ENCODE measurements at regions not wholly inside any gene's neighbourhood (a gene's known extent, or its start where the extent isn't known, plus 50 kb on each side); places are given as distances from the start of the nearest gene placed in this dataset.

DNA sequence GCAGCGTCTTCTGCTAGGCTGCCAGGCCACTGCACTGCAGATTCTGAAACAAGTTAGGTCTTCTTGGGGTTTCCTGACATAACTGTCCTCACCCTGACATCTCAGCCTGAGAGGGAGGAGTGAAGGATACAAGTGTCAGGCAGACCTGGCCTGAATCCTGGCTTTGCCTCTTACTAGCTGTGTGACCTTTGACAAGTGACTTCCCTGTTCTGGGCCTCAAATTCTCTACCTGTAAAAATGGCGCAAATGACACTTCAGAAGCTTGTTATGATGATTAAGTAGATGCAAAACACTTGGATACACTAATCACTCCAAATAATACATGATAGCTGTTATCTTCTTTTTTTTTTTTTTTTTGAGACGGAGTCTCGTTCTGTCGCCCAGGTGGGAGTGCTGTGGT is 119.2 kb upstream of the BOD1 start:
- no peaks in the 10 kb centered on the region for H3K79me2 ChIP-seq (ENCODE audit: insufficient read depth, low read length)
- H3K9ac ChIP-seq (ENCODE audit: extremely low read depth, insufficient read length, low read length): no peak overlapping the region
- no peak overlapping the region for H3K27ac ChIP-seq (ENCODE audit: insufficient read length, low read depth, low read length)

More for the DNA sequence above, 119.2 kb upstream of the BOD1 start:
- Histone ChIP-seq H2BK12ac (ENCODE audit: insufficient read length, low read depth, low read length) (no peak overlapping the region), H3K23ac (ENCODE audit: insufficient read length, low read depth, low read length) (no peak overlapping the region), H4K5ac (ENCODE audit: insufficient read length, low read depth, low read length) (no peak overlapping the region), H3K14ac (ENCODE audit: insufficient read depth, low read length) (no peak overlapping the region), H3T11ph (ENCODE audit: low read length) (no peak overlapping the region), H2AK5ac (ENCODE audit: insufficient read length, low read length) (no peak overlapping the region), H2BK15ac (ENCODE audit: low read depth, low read length) (no peak overlapping the region), H3K4ac (ENCODE audit: low read depth, low read length) (no peak overlapping the region), H3K9me3 (ENCODE audit: control insufficient read depth, low read depth, low read length) (no peaks in the 10 kb centered on the region), H3K4me2 (ENCODE audit: insufficient read depth, insufficient read length, low read length) (no peak overlapping the region), H3K23me2 (ENCODE audit: insufficient read length, low read depth, low read length, poor library complexity, severe bottlenecking) (no peaks in the 10 kb centered on the region), H2AFZ (ENCODE audit: low read length) (no peak overlapping the region), H3K27me3 (ENCODE audit: insufficient read depth, low read length) (no peaks in the 10 kb centered on the region), H3K4me1 (ENCODE audit: insufficient read depth, low read length) (no peaks in the 10 kb centered on the region), H2BK20ac (ENCODE audit: low read depth, low read length, poor library complexity, severe bottlenecking) (no peak overlapping the region), H3K79me1 (ENCODE audit: insufficient read depth, low read depth, low read length, poor library complexity, severe bottlenecking) (no peaks in the 10 kb centered on the region), H3K56ac (ENCODE audit: insufficient read length, low read depth, low read length) (no peak overlapping the region), H2BK5ac (ENCODE audit: insufficient read length, low read length) (no peak overlapping the region), H2BK120ac (ENCODE audit: low read depth, low read length, poor library complexity, severe bottlenecking) (no peak overlapping the region), H3K18ac (ENCODE audit: insufficient read length, low read depth, low read length) (no peak overlapping the region), H4K8ac (replicated peaks; ENCODE audit: insufficient read length, low read depth, low read length) (no peak overlapping the region), H4K91ac (ENCODE audit: insufficient read length, low read depth, low read length) (no peak overlapping the region), H4K20me1 (ENCODE audit: control insufficient read depth, insufficient read depth, insufficient read length) (no peaks in the 10 kb centered on the region)
- H3K4me3 Mint-ChIP-seq: no peak overlapping the region
- no peak for DNase-seq
- H3K4me1 Mint-ChIP-seq: peaks cover 10 to 15% of the 10 kb centered on the region in 2 experiments
- WGBS (ENCODE audit: extremely low coverage, insufficient read length, low lambda C conversion rate): no CpG with 5 or more reads among the region's 5 CpGs
- peak overlapping the region in 1 of 3 experiments; percentile 64; a peak in 1 of 7 replicates for H3K27ac Mint-ChIP-seq
- TF ChIP-seq, protein P1, sequence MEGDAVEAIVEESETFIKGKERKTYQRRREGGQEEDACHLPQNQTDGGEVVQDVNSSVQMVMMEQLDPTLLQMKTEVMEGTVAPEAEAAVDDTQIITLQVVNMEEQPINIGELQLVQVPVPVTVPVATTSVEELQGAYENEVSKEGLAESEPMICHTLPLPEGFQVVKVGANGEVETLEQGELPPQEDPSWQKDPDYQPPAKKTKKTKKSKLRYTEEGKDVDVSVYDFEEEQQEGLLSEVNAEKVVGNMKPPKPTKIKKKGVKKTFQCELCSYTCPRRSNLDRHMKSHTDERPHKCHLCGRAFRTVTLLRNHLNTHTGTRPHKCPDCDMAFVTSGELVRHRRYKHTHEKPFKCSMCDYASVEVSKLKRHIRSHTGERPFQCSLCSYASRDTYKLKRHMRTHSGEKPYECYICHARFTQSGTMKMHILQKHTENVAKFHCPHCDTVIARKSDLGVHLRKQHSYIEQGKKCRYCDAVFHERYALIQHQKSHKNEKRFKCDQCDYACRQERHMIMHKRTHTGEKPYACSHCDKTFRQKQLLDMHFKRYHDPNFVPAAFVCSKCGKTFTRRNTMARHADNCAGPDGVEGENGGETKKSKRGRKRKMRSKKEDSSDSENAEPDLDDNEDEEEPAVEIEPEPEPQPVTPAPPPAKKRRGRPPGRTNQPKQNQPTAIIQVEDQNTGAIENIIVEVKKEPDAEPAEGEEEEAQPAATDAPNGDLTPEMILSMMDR (conservative IDR thresholded peaks at IDR 0.05): no peak
- H3K36me3 Mint-ChIP-seq (ENCODE audit: insufficient read depth in 1 of 3, low read depth in 3 of 3): peaks cover under 1 to 32% (median 5%) of the 10 kb centered on the region in 3 experiments; a peak in 6 of 7 replicates
- no peaks in the 10 kb centered on the region for H3K9me3 Mint-ChIP-seq
- H3K27me3 Mint-ChIP-seq (ENCODE audit: low read depth): no peaks in the 10 kb centered on the region

Data from H9 (cell line).